ENCODE measurements at regions not wholly inside any gene's neighbourhood (a gene's known extent, or its start where the extent isn't known, plus 50 kb on each side); places are given as distances from the start of the nearest gene placed in this dataset.

GRCh38 chr14:76920331-76921087, 94.3 kb downstream of the LRRC74A start:
- TF ChIP-seq POLR2A (IDR thresholded peaks at IDR 0.05): no peak
- TF ChIP-seq CTCF (IDR thresholded peaks at IDR 0.05): no peak

All from right lobe of liver (tissue), 4 donors.